ENCODE measurements at regions not wholly inside any gene's neighbourhood (a gene's known extent, or its start where the extent isn't known, plus 50 kb on each side); places are given as distances from the start of the nearest gene placed in this dataset.

DNA sequence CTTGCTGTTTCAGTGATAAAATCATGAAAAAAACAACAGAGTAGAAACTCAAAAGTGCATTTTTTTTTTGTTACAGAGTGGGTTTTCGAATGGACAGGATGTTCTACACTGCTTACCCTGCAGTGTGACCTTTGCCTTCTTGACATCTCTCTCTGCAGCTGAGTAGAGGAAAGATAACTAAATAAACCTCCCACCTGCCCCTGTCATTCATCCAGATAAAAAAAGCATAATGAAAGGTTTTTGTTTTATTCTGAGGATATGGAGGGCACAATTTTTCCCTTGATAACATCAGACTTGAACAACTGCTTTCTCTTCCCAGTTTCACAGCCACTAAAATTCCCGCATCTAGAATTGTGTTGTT, 193.6 kb upstream of the FOXQ1 start:
- no peak for DNase-seq (ENCODE audit: low spot score)

DNA sequence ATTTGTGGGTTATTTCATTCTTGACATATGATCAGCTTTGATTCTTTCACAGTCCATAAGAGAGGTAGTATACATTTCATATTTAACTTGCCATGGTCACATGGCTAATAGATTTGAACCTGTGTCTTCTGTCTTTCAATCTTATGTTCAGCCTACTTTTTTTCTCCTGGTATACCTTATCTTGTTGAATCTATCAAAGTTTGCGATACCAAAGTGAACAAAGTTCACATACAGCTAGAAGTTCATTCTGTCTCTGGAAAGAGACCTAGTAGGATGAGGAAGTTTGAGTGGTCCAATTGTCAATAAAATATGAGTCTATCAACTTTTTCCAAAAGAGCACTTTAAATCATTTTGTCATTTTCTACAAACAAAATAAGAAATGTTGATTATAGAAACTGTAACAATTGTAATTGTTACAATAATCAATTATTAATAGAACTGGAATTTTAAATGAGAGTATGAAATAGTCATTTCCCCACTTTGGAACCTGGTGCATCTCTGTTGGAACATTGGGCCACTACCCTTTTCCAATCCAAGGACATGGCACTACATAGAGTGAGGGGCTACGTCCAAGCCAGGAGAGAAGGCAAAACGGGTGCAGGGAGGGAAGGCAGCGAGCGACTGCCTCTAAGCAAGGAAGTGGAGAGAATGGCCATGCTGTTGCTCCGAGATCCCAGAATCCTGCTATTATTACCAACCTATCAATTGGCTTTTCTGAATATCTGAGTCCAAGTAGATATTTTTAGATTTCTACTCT, 194.2 kb upstream of the FOXQ1 start:
- no peak for DNase-seq (ENCODE audit: low spot score)

DNA sequence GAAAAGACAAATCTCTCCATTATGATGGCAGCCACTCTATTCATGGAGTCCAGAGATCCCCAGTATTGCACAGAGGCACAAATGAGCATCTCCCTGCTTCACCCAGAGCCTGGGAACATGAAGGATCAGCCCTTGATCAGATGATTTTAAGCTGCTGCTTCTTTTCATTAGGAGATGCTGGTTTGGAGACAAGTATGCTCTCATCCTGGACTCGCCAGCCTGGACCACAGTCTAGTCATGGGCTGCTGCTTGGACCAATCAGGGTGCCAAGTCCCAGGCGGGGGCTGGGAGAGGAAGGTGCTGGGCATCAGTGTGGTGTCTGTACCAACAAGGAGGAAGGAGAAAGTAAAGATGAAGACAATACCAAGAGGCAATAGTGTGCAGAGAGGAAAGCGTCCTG, 195.7 kb upstream of the FOXQ1 start:
- DNase-seq (ENCODE audit: low spot score) = no peak

DNA sequence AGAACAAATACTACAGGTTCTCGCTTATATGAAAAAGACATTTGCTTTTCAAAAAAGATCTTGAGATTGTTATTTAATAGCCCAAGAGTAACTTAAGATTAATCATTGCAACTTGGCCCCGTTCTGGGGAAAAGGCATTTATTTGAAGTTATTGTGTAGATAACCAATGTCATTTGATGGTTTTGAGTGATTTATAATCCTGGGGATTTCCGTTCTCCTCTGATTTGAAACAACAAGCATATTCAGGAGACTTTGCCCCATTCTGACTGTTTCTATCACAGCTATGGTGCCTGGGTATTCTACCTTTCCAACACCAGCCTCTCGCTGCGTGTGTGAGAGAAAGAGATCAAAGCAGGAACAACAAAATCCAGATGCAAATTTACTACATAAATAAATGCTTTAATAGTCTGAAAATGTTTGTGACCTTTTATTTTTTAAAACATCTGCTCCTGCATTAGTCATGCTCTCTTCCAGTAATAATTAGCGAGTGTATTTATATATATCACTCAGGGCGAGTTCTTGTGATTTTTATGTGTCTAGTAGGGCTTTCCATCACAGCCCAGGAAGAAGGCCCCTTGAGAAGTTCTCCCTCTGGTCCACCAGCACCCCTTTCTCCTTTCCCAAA, 197.9 kb upstream of the FOXQ1 start:
- DNase-seq (ENCODE audit: low spot score) = no peak

DNA sequence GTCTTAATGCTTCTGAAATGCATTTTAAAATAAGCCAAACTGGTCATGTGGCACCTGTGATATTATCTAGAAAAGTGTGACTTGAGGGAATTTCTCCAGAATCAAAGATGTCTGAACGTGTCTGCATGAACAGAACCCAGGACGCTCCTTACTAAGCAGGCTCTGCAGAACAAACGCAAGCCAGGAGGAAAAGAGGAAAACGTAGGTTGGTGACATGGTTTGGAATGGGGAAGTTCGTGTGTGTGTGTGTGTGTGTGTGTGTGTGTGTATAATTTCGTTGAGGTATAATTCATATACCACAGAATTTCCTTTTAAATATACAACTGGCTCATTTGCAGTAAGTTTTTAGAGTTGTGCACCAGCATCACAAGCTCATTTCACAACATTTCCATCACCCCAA, 200.5 kb upstream of the FOXQ1 start:
- DNase-seq (ENCODE audit: low spot score) = no peak

DNA sequence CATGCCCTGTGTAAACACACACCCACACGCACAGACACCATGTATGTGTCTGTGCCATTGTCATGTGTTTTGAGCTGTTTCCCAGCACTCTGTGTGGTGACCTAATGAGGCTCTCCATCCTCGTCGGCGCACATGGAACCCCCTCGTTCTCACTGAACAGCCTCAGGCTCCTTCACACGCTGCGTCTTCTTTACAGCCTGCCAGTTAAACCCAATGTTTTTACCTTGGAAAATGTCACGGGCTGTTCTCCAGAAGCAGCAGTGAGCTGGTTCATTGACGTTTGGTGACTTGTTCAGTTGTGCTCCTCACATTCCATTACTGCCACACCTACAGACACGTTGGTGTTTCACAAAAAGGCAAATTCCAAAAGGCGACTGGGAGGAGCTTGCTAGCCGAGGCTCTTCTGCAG, 201.0 kb upstream of the FOXQ1 start:
- no peak for DNase-seq (ENCODE audit: low spot score)

DNA sequence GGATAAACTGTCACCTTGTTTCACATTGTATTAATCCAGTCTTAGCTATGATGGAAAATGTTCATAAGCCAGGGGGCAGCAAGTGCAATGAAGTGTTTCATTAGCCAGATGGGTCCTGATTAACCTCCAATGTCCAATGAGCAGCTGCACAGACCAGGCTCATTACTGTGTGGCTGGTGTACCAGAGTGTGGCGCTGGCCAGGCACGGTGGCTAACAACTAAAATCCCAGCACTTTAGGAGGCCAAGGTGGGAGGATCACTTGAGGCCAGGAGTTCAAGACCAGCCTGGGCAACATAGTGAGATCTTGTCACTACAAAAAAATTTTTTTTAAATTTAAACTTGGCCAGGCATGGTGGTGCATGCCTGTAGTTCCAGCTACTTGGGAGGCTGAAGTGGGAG, 201.7 kb upstream of the FOXQ1 start:
- DNase-seq (ENCODE audit: low spot score) = no peak

DNA sequence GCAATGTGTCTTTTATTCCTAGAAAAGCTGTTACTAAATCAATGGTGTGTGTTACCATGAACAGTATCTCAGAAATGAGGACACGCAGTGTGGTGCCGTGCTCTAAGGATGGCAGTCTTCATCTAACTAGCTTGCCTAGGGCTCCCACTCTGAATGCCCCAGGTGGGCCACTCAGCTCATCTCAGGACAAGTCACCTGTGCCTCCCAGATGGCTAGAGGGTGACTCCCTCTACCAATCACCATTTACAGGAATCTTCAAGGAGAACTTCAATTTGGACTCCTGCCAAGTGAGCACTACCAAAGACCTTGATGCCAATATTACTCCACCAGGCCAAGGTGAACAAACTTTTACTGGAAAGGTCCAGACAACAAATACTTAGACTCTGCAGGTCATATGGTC, 202.8 kb upstream of the FOXQ1 start:
- DNase-seq (ENCODE audit: low spot score) = no peak

DNA sequence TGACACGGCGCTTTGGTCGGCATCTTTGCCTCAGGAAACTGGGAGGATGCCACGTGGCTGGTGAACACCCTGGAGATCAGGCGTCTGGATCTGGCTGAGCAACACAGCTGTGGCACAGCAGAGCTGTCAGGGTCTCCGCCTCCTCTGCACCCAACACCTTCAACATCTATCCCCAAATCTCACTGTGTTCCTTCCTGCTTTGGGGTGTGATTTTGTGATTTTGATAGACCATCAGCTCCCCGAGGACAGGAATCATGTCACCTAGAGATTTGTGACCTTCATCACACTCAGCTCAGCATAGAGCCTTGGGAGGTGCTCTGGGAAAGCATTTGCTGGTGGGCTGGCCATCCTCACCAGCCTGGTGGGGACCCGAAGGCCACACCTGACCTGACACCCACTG, 203.7 kb upstream of the FOXQ1 start:
- DNase-seq (ENCODE audit: low spot score) = no peak

DNA sequence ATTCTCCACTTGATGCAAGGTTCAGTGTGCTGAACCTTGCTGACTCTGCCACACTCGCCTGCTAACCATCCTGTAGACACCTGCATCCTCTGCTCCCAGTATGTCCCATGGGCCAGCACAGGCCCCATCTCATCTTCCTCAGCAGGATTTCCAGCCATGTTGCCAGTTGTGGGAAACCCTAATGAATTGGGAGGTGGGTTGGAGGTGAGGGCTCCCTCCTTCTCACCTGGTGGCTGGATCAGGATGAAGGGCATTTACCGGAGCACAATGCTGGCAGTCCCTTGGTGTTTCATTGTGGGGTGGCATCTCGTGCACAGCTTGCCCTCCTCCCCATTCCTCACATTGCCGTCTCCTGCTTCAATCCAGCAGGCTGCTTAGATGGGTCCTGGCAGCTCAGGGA, 204.3 kb upstream of the FOXQ1 start:
- no peak for DNase-seq (ENCODE audit: low spot score)

DNA sequence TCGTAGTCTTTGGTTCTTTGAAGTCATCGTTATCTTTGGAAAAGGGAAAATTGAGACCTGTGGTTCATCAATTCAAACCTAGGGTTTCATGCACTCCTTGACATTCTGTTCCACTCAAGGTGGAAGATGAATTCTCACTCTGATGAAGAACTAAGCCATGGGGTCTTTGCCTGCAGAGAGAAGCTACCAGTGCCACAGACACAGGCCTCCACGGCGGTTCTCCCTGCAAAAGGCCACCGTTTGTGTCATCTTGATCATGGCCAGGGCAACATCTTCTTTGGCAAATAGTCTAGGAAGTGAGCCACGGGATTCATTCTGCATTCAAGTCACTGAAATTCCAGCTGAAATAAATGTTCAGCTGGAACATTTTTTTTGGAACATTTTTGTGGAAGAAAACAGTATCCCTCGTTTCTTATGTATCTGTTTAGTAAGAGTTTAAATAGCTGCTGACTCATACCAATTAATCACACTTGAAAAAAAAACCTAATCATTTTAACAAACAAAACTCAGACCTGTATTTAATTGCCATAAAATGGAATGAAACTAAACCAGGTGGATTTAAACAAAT, 206.0 kb upstream of the FOXQ1 start:
- DNase-seq (ENCODE audit: low spot score) = no peak

DNA sequence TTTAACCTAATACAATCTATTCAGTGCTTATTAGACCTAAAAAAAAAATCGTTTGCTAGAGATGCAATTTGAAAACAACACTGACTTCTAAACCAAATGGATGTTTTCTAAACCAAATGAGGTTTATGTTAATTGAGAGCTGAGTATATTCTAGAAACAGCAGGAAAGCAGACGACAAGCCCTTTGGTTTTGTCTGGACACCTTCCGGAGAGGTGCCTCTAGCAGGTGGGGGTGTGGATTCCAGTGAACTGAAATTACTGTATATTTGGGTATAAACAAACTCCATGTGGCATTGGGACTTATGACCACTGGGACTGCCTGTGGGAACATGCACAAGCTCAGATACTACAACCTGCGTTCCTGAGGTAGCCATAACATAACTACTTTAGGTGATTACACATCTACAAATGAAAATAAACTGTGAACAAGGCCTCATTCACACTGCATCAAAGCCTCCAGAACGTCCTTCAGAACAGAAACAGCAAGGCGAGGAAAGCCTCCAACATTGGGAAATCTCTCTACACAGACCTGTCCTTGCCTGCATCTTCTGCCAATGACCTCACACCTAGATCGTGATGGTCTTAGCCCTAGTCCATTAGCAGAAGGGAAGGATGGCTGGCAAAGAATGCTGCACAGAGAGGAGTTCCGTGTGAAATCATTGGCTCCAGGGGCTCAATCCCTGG, 206.8 kb upstream of the FOXQ1 start:
- no peak for DNase-seq (ENCODE audit: low spot score)

DNA sequence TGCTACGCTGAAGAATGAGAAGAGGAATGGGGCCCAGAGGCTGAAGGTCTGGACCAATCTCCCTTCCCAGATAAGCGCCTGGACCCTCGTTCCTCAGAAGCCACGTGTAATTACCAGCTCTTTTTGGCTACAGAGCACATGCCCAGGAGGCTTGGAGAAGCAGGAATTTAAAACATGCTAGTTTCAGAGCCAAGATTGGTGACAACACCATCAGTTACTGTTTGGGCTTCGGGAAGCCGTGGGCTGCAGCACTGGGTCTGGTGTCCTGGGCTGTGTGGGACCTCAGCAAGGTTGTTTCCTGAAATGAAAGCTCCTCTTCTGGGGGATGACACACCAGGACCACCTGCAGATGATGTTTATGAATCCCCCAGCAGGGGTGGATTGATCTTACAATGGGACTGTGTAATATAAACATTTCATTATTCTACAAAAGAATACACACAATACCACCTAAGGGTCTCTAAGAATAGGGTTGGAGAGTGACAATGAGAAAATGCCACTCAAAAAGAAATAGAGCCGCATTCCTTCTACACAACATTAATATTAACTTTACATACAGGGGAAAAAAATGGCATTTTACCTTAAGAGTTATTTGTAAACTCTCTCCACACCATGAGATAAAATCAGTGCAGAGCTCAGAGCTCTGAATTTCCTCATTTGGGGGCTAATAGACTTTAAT, 207.8 kb upstream of the FOXQ1 start:
- DNase-seq (ENCODE audit: low spot score) = no peak

DNA sequence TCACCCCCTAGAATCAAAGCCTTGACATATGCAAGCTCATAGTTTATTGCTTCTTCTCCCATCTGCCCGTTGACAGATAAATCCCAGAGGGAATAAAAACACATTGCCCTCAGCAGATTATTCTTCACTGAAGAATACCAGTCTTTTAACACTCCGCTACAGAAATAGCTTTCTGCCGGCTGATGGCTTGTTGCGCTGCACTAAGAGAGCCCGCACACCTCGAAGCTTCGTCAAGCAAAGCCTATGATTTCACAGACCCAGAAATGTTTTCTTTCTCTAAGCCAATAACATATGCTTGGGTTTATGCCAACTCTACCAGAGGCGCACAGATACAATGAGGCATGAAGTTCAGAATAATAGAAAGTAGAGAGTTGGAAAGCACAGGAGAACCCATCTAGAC, 208.9 kb upstream of the FOXQ1 start:
- DNase-seq (ENCODE audit: low spot score) = no peak

DNA sequence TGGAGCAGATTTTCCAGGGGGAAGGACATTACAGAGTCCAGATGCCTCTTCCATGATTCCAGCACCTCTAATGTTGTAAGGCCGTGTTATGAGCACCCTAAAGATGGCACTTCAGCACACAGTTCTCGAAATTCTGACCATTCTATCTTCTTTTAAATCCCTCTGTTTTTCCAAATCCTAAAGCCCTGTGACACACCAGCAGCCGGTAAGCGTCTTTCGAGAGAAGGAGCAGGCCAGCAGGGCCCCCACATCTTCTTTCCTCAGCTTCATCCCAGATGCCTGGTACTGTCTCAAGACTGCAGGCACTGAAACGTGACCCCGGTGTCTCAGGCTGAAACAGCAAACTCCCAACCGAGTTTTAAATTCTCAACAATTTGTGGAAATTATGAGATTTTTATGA, 211.6 kb upstream of the FOXQ1 start:
- DNase-seq (ENCODE audit: low spot score) = no peak

DNA sequence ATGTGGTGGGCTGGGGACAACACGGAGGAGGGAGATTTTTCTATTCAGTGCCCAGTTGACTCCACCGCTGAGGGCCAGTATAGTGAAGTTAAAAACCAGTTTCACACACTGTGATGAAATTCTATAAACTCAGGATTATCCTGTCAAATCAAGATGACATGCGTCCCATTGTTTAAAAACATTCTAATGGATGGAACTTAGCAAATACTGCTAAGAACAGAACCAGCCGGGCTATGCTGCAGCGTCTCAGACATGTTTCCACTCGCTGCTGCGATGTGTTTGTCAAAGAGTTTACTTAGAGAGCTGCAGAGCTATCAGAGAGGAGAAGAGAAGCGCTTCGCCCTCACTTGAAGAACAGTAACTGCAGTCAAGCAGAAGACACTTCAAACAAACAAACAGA, 212.6 kb upstream of the FOXQ1 start:
- DNase-seq (ENCODE audit: low spot score) = no peak

DNA sequence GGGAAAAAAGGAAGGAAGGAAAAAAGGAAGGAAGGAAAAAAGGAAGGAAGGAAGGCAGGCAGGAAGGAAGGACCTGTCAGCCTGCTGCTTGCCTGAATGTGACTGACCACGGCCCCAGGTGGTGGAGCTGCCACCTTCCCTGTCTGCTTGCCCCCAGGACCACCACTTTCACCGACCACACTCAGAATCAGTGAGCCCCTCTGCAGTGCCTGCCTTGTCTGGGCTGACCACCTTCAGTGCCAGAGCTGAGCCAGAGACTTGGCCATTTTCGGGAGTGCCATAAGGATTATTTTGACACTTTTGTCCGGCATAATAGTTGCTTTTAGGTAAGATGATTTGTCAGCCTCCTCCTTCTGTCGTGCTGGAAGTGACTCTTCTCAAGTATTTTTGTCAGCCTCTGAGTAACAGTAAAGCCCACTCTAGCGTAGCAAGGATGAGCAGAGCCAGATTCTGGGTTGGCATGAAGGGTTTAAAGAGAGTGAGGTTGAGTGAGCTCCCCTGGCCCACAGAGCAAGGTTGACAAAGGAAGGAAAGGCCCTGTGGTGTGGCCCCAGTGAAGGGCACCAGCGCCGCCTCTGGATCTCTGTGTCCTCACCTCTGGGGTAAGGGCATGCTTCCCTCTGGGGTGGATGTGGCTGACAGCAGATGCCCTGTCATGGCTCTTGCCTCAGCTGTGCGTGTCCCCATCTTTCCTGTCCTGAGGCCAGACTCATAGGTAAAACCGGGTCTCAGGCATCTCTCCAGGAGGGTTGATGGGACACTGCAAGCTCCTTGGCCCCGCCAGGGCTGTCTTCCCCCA, 214.7 kb upstream of the FOXQ1 start:
- no peak for DNase-seq (ENCODE audit: low spot score)

DNA sequence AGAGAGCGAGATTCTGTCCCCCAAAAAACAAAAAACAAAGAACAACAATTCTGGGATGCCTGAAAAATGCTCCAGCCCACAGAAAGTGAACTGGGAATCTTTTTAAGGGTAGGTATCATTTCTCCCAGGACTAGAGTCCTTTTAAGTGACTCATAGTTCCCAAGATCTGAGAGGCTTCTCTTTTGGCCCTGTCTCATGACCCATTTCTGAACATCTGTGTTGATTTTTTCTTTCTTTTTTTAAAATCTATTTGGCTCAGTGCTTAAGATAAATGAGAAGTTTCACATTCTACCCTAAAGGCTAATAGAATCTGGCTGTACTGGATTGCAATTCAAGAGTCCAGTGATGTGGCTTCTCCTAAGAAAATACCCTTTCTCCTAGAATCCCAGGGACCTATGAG, 217.6 kb upstream of the FOXQ1 start:
- no peak for DNase-seq (ENCODE audit: low spot score)

DNA sequence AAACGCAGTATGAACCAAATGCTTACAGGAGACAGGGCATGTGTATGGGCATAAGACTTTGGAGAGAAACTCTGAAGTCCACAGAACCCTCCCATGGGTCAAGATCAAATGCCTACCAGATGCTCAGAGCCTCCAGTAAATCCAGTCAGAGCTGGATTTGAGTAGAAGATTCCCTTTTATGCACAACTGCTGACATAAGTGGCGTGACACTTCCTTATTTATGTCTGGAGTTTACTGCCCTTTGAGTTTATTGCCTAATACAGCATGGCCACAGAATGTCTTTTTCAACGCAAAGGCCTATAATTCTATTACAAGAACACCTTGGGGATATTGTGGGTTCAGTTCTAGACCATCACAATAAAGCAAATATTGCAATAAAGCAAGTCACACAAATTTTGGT, 220.0 kb upstream of the FOXQ1 start:
- no peak for DNase-seq (ENCODE audit: low spot score)

DNA sequence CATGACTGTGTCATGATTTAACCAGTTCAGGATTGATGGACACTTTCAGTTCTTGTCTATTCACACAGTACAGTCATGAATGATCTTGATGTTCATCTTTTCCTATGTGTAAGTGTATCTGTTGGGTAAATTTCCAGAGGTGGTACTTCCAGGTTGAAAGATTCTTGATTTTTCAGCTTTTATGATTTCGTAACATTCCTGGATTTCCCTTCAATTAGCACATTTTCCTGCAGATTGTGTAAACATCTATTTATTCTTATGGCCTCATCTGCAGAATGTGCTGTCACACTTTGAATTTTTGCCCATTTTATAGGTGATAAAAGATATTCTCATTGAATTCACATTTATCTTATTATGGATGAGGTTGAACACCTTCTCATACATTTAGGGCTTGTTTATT, 222.0 kb upstream of the FOXQ1 start:
- no peak for DNase-seq (ENCODE audit: low spot score)

DNA sequence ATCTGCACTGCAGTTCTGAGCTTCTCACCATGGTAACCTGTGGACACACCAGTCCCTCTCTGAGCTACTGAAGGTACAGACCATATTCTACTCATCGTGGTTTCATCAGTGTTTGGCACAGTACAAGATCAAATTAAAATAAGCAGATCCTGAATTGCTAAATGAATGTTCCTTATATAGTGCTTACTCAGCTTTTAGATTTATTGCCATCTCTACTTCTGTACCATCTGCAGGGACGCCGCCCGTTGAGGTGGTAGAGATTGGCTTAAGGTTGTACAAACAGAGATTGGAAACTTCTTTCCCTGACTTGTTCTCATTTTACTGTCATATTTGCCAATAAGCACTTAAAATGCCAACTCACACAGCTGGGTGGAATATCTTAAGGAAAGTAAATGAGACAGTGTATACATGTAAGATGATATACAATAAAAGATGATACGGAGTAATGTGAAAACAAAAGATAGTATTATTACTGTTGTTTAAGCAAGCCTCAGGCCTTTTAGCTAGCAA, 223.4 kb upstream of the FOXQ1 start:
- DNase-seq (ENCODE audit: low spot score) = no peak

Data from HuH-7.5 (cell line).